C4-2B (cell line): ENCODE measurements at regions not wholly inside any gene's neighbourhood (a gene's known extent, or its start where the extent isn't known, plus 50 kb on each side); places are given as distances from the start of the nearest gene placed in this dataset.

ENCODE experiments used
- ZFX ChIP-seq: fragments of 450-650 bp; IDR thresholded peaks from 2 replicates; pipeline ENCODE4 v1.6.1; 2017
- TF ChIP-seq, protein P1 (sequence below): fragments of 450-650 bp; conservative IDR thresholded peaks from 2 replicates; pipeline ENCODE4 v1.5.1; 2017; ENCODE audit warnings: mild to moderate bottlenecking

DNA sequence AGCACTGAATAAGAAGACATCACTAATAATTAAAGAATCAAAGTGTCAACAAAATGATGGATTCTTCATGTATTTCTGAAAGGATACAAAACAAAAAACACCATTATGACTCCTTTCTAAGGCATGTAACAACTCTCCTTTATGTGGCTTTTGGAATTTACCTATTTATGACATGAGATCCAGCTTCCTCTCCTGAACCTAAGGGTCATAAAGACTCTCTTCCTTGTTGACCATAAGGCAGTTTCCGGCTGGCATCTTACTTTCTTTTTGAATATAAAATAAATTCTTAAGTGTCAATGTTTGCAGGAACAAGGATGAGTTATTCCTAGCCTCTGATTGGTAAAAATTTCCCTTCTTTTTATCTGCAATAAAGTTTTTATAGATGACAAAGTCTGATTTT, 111.1 kb upstream of the GRPR start:
- TF ChIP-seq, protein P1, sequence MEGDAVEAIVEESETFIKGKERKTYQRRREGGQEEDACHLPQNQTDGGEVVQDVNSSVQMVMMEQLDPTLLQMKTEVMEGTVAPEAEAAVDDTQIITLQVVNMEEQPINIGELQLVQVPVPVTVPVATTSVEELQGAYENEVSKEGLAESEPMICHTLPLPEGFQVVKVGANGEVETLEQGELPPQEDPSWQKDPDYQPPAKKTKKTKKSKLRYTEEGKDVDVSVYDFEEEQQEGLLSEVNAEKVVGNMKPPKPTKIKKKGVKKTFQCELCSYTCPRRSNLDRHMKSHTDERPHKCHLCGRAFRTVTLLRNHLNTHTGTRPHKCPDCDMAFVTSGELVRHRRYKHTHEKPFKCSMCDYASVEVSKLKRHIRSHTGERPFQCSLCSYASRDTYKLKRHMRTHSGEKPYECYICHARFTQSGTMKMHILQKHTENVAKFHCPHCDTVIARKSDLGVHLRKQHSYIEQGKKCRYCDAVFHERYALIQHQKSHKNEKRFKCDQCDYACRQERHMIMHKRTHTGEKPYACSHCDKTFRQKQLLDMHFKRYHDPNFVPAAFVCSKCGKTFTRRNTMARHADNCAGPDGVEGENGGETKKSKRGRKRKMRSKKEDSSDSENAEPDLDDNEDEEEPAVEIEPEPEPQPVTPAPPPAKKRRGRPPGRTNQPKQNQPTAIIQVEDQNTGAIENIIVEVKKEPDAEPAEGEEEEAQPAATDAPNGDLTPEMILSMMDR: no peak
- no peak for TF ChIP-seq ZFX
